ENCODE measurements at regions not wholly inside any gene's neighbourhood (a gene's known extent, or its start where the extent isn't known, plus 50 kb on each side); places are given as distances from the start of the nearest gene placed in this dataset.

DNA sequence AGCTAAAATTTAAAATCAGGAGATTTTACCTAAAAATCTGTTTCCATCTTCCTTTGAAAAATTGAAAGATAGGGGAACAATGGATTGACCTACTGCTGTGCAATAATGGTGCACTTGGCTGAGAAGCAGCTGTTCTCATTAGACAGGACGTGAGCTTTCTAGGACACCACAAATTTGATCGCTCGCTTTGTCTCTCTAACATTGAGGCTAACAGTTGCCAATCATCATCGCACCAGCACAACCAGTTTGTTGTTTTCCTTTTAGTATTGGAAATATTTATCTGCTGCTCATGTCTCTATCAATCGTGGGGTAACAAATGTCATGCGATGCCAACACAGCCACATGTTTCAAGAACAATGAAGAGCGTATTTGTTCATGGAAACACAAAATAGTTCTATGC lies 228.8 kb upstream of the P2RY1 start:
- intact Hi-C loops (cut with micrococcal nuclease), result no loop called here
- no peak overlapping the region for H3K4me2 ChIP-seq (ENCODE audit: low read length)
- no peak overlapping the region for H3K27ac ChIP-seq (ENCODE audit: low read depth, low read length)
- H4K20me1 ChIP-seq (ENCODE audit: insufficient read depth), result no peaks in the 10 kb centered on the region
- RAD21 ChIA-PET (ENCODE audit: low non-redundant PET in 1 of 2, low total read pairs in 2 of 2, uncharacterized antibody in 2 of 2, unreplicated experiment in 2 of 2), result no interaction called here
- H3K4me3 ChIP-seq (replicated peaks in 1 of 2; ENCODE audit: low read depth in 1 of 2, low read length in 2 of 2), result no peak overlapping the region
- H3K9me2 ChIP-seq (ENCODE audit: insufficient read depth), result no peaks in the 10 kb centered on the region
- no peaks in the 10 kb centered on the region for H3K4me1 ChIP-seq (ENCODE audit: control insufficient read depth in 1 of 2, insufficient read depth in 2 of 2, low read length in 2 of 2)
- no peaks in the 10 kb centered on the region for H3K27me3 ChIP-seq (ENCODE audit: insufficient read depth, low read length)
- H2AFZ ChIP-seq (ENCODE audit: low read depth, low read length, poor library complexity, severe bottlenecking), result no peak overlapping the region
- ATAC-seq, result no peak
- H3K9ac ChIP-seq (ENCODE audit: low read length), result no peak overlapping the region
- CTCF ChIA-PET, result no interaction called here
- POLR2A ChIA-PET, result no interaction called here
- TF ChIP-seq CBX3 (IDR thresholded peaks at IDR 0.05; ENCODE audit: low read depth), result no peak
- TF ChIP-seq, protein P1, sequence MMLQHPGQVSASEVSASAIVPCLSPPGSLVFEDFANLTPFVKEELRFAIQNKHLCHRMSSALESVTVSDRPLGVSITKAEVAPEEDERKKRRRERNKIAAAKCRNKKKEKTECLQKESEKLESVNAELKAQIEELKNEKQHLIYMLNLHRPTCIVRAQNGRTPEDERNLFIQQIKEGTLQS (IDR thresholded peaks at IDR 0.05), result no peak
- no peak for TF ChIP-seq CEBPB (IDR thresholded peaks at IDR 0.05; ENCODE audit: low read depth)
- TF ChIP-seq RAD21 (IDR thresholded peaks at IDR 0.05; ENCODE audit: low read depth), result no peak
- TF ChIP-seq, protein P2, sequence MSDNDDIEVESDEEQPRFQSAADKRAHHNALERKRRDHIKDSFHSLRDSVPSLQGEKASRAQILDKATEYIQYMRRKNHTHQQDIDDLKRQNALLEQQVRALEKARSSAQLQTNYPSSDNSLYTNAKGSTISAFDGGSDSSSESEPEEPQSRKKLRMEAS (IDR thresholded peaks at IDR 0.05), result no peak
- TF ChIP-seq EZH2 (IDR thresholded peaks at IDR 0.05), result no peak
- no peak for DNase-seq (ENCODE audit: low read depth, low spot score)
- no peaks in the 10 kb centered on the region for H3K36me3 ChIP-seq (ENCODE audit: control insufficient read depth in 1 of 2, insufficient read depth in 2 of 2, low read length in 2 of 2)
- H3K9me3 ChIP-seq (ENCODE audit: control insufficient read depth in 1 of 2, insufficient read depth in 1 of 2, low read depth in 1 of 2, low read length in 2 of 2), result no peaks in the 10 kb centered on the region
- H3K79me2 ChIP-seq (ENCODE audit: insufficient read depth, low read length), result no peaks in the 10 kb centered on the region
- no TSS peak for BruUV-seq (replicated peaks)

DNA sequence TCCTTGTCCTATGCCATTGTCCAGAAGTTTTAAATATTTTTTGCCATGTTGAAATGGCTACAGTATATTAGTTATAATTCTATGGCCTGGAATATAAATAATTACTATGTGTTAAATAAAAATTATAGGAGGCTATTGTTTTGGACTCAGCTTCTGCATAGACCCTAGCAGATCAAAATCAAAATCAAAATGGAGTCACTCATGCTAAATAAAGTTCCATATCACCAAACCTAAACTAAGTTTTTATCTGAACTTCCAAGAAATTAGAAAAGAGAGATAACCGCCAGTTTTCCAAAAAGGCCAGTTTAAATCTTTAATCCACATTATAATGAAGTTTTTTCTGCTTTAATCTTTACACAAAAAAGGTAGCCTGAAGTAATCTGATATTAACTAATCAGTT lies 227.8 kb upstream of the P2RY1 start:
- H3K4me2 ChIP-seq (ENCODE audit: low read length), result no peak overlapping the region
- CTCF ChIA-PET, result no interaction called here
- RAD21 ChIA-PET (ENCODE audit: low non-redundant PET in 1 of 2, low total read pairs in 2 of 2, uncharacterized antibody in 2 of 2, unreplicated experiment in 2 of 2), result no interaction called here
- no peak overlapping the region for H2AFZ ChIP-seq (ENCODE audit: low read depth, low read length, poor library complexity, severe bottlenecking)
- no peaks in the 10 kb centered on the region for H3K36me3 ChIP-seq (ENCODE audit: control insufficient read depth in 1 of 2, insufficient read depth in 2 of 2, low read length in 2 of 2)
- ATAC-seq (no peak), DNase-seq (ENCODE audit: low read depth, low spot score) (no peak)
- no TSS peak for BruUV-seq (replicated peaks)
- H3K9me3 ChIP-seq (ENCODE audit: control insufficient read depth in 1 of 2, insufficient read depth in 1 of 2, low read depth in 1 of 2, low read length in 2 of 2), result no peaks in the 10 kb centered on the region
- POLR2A ChIA-PET, result no interaction called here
- H3K27me3 ChIP-seq (ENCODE audit: insufficient read depth, low read length), result no peaks in the 10 kb centered on the region
- no peaks in the 10 kb centered on the region for H3K4me1 ChIP-seq (ENCODE audit: control insufficient read depth in 1 of 2, insufficient read depth in 2 of 2, low read length in 2 of 2)
- H3K4me3 ChIP-seq (replicated peaks in 1 of 2; ENCODE audit: low read depth in 1 of 2, low read length in 2 of 2), result no peak overlapping the region
- intact Hi-C loops (cut with micrococcal nuclease), result no loop called here
- H3K9ac ChIP-seq (ENCODE audit: low read length), result no peak overlapping the region
- no peaks in the 10 kb centered on the region for H3K9me2 ChIP-seq (ENCODE audit: insufficient read depth)
- no peak overlapping the region for H3K27ac ChIP-seq (ENCODE audit: low read depth, low read length)
- no peaks in the 10 kb centered on the region for H4K20me1 ChIP-seq (ENCODE audit: insufficient read depth)
- H3K79me2 ChIP-seq (ENCODE audit: insufficient read depth, low read length), result no peaks in the 10 kb centered on the region
- TF ChIP-seq, protein P3, sequence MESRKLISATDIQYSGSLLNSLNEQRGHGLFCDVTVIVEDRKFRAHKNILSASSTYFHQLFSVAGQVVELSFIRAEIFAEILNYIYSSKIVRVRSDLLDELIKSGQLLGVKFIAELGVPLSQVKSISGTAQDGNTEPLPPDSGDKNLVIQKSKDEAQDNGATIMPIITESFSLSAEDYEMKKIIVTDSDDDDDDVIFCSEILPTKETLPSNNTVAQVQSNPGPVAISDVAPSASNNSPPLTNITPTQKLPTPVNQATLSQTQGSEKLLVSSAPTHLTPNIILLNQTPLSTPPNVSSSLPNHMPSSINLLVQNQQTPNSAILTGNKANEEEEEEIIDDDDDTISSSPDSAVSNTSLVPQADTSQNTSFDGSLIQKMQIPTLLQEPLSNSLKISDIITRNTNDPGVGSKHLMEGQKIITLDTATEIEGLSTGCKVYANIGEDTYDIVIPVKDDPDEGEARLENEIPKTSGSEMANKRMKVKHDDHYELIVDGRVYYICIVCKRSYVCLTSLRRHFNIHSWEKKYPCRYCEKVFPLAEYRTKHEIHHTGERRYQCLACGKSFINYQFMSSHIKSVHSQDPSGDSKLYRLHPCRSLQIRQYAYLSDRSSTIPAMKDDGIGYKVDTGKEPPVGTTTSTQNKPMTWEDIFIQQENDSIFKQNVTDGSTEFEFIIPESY (IDR thresholded peaks at IDR 0.05; ENCODE audit: extremely low read depth, insufficient replicate concordance, low read length), result no peak
- TF ChIP-seq CEBPB (IDR thresholded peaks at IDR 0.05; ENCODE audit: low read depth), result no peak
- no peak for TF ChIP-seq POLR2A (IDR thresholded peaks at IDR 0.05; ENCODE audit: borderline replicate concordance, extremely low read depth, insufficient read depth, insufficient read length)
- no peak for TF ChIP-seq FOSL1 (IDR thresholded peaks at IDR 0.05; ENCODE audit: low read depth)
- no peak for TF ChIP-seq JUND (IDR thresholded peaks at IDR 0.05)
- TF ChIP-seq YY1 (IDR thresholded peaks at IDR 0.05; ENCODE audit: extremely low read depth, insufficient replicate concordance, low read depth, low read length), result no peak
- TF ChIP-seq EGR1 (IDR thresholded peaks at IDR 0.05; ENCODE audit: low read depth), result no peak
- TF ChIP-seq, protein P1 (IDR thresholded peaks at IDR 0.05), result no peak
- no peak for TF ChIP-seq TCF7L2 (IDR thresholded peaks at IDR 0.05; ENCODE audit: borderline replicate concordance, extremely low read depth, insufficient read depth, insufficient read length)
- TF ChIP-seq EZH2 (IDR thresholded peaks at IDR 0.05), result no peak
- TF ChIP-seq CBX3 (IDR thresholded peaks at IDR 0.05; ENCODE audit: low read depth), result no peak
- TF ChIP-seq, protein P2 (IDR thresholded peaks at IDR 0.05), result no peak
- no peak for TF ChIP-seq ELF1 (IDR thresholded peaks at IDR 0.05; ENCODE audit: borderline replicate concordance, low read depth)
- TF ChIP-seq CTCF (IDR thresholded peaks at IDR 0.05 in 2 of 3, conservative IDR thresholded peaks at IDR 0.05 in 1 of 3; ENCODE audit: borderline replicate concordance in 1 of 3, insufficient read depth in 1 of 3, low read depth in 2 of 3, low read length in 2 of 3), result no peak
- TF ChIP-seq ZNF274 (IDR thresholded peaks at IDR 0.05; ENCODE audit: low read depth, low read length), result no peak
- no peak for TF ChIP-seq ZFX (IDR thresholded peaks at IDR 0.05)
